A549 (cell line): ENCODE measurements at regions not wholly inside any gene's neighbourhood (a gene's known extent, or its start where the extent isn't known, plus 50 kb on each side); places are given as distances from the start of the nearest gene placed in this dataset.

Experiments
- ATAC-seq, 2 experiments: fragments of 200-7000 bp in 1 of 2; fragments of >200 bp in 1 of 2; cut with Nextera tagmentation in 1 of 2; cut with Tn5 transposase in 1 of 2; 3 replicates each; pipeline versions ENCODE4 v1.8.0 to v1.9.1; 2018 to 2020; ENCODE audit warnings: mild to moderate bottlenecking in 1 of 2, moderate library complexity in 1 of 2
- CTCF ChIA-PET: fragments of 300-600 bp; sonication (Branson Sonifier 250); formaldehyde crosslinking; extraction: SDS; loops from one replicate; lab custom pipeline; 2021; ENCODE audit warnings: antibody characterized with exemption, inconsistent platforms; lab: Yijun Ruan, JAX
- POLR2A ChIA-PET: fragments of 350-600 bp; formaldehyde crosslinking; extraction: SDS; loops from one replicate; lab custom pipeline; 2021; ENCODE audit warnings: antibody characterized with exemption, inconsistent platforms; lab: Yijun Ruan, JAX
- DNase-seq, 2 experiments: peaks; one replicate each; pipeline versions ENCODE4 v3.0.0 to v3.0.0-alpha.2; 2011 to 2016; ENCODE audit warnings: low read depth in 1 of 2, low spot score in 1 of 2
- FAIRE-seq: peaks from 2 replicates; lab custom pipeline; 2011; peaks lifted over from hg19 to GRCh38; lab: Jason Lieb, UNC
- H3K27ac ChIP-seq, 2 experiments: fragments of >200 bp; sonication (Bioruptor Twin); formaldehyde crosslinking; 3 replicates each; pipeline ENCODE4 v1.5.1; 2016 to 2017
- H3K4me1 ChIP-seq: fragments of >200 bp; sonication (Bioruptor Twin); formaldehyde crosslinking; 3 replicates; pipeline ENCODE4 v1.6.1; 2016
- H3K4me2 ChIP-seq: fragments of >200 bp; sonication (Bioruptor Twin); formaldehyde crosslinking; 3 replicates; pipeline ENCODE4 v1.6.1; 2016
- H3K4me3 ChIP-seq: fragments of >200 bp; sonication (Bioruptor Twin); formaldehyde crosslinking; 3 replicates; pipeline ENCODE4 v1.5.1; 2016
- H3K9me3 ChIP-seq: fragments of >200 bp; sonication (Bioruptor Twin); formaldehyde crosslinking; 3 replicates; pipeline ENCODE4 v1.6.1; 2016
- BHLHE40 ChIP-seq: IDR thresholded peaks from 2 replicates; pipeline ENCODE4 v1.6.1; 2012; ENCODE audit warnings: low read depth, low read length, inconsistent platforms
- CBX8 ChIP-seq: fragments of 200-600 bp; sonication (generic); IDR thresholded peaks from 2 replicates; pipeline ENCODE4 v1.6.1; 2016
- EHF ChIP-seq: fragments of 250-450 bp; sonication (Bioruptor Pico); IDR thresholded peaks from 2 replicates; pipeline ENCODE4 v1.5.0; 2020; ENCODE audit warnings: mild to moderate bottlenecking
- EHMT2 ChIP-seq: fragments of 200-600 bp; sonication (generic); IDR thresholded peaks from 2 replicates; pipeline ENCODE4 v1.6.1; 2016; ENCODE audit warnings: antibody characterized with exemption, low read depth, mild to moderate bottlenecking, moderate library complexity
- ELK1 ChIP-seq: fragments of 150-350 bp; IDR thresholded peaks from 2 replicates; pipeline ENCODE4 v1.6.1; 2014; ENCODE audit warnings: low read depth, mild to moderate bottlenecking, low read length
- EP300 ChIP-seq, 2 experiments: fragments of >200 bp; sonication (Bioruptor Twin); formaldehyde crosslinking; IDR thresholded peaks; 2 replicates in 1 of 2; 3 replicates in 1 of 2; pipeline ENCODE4 v1.6.1; 2016 to 2017
- ESRRA ChIP-seq: fragments of 150-350 bp; IDR thresholded peaks from 2 replicates; pipeline ENCODE4 v1.6.1; 2014; ENCODE audit warnings: mild to moderate bottlenecking, low read length, borderline replicate concordance
- FOSL2 ChIP-seq, 2 experiments: fragments of 450-650 bp in 1 of 2; fragments of >200 bp in 1 of 2; sonication (Bioruptor Twin) in 1 of 2; formaldehyde crosslinking; IDR thresholded peaks; 2 replicates each; pipeline versions ENCODE4 v1.5.0 to v1.6.1; 2016 to 2020; ENCODE audit warnings: mild to moderate bottlenecking in 1 of 2, moderate library complexity in 1 of 2
- FOXS1 ChIP-seq: fragments of 250-450 bp; sonication (Bioruptor Pico); IDR thresholded peaks from 2 replicates; pipeline ENCODE4 v1.5.0; 2020; ENCODE audit warnings: mild to moderate bottlenecking, moderate library complexity
- HDAC2 ChIP-seq: fragments of 200-600 bp; sonication (generic); IDR thresholded peaks from 2 replicates; pipeline ENCODE4 v1.6.1; 2016
- HES2 ChIP-seq: fragments of >200 bp; sonication (Bioruptor Twin); formaldehyde crosslinking; IDR thresholded peaks from 2 replicates; pipeline ENCODE4 v1.6.1; 2016
- HMGXB4 ChIP-seq: fragments of 250-450 bp; sonication (Bioruptor Pico); IDR thresholded peaks from 2 replicates; pipeline ENCODE4 v1.5.0; 2021; ENCODE audit warnings: mild to moderate bottlenecking, moderate library complexity, borderline replicate concordance
- HOXB13 ChIP-seq: fragments of 250-450 bp; sonication (Bioruptor Pico); IDR thresholded peaks from 2 replicates; pipeline ENCODE4 v1.5.0; 2020; ENCODE audit warnings: low read depth, mild to moderate bottlenecking, moderate library complexity
- JUNB ChIP-seq: fragments of >200 bp; sonication (Bioruptor Twin); formaldehyde crosslinking; IDR thresholded peaks from 2 replicates; pipeline ENCODE4 v1.6.1; 2016
- MAFK ChIP-seq: fragments of 450-650 bp; IDR thresholded peaks from 2 replicates; pipeline ENCODE4 v1.6.1; 2014; ENCODE audit not compliant: partially characterized antibody
- NFE2L2 ChIP-seq: fragments of 150-350 bp; conservative IDR thresholded peaks from 2 replicates; pipeline ENCODE4 v1.6.1; 2014; ENCODE audit warnings: low read length
- NPAS2 ChIP-seq: fragments of 250-450 bp; sonication (Bioruptor Pico); IDR thresholded peaks from 2 replicates; pipeline ENCODE4 v1.8.0; 2022; ENCODE audit warnings: mild to moderate bottlenecking, moderate library complexity, borderline replicate concordance
- RAD21 ChIP-seq, 2 experiments: fragments of >200 bp in 1 of 2; sonication (Bioruptor Twin) in 1 of 2; formaldehyde crosslinking in 1 of 2; IDR thresholded peaks in 1 of 2; conservative IDR thresholded peaks in 1 of 2; 2 replicates in 1 of 2; 3 replicates in 1 of 2; pipeline ENCODE4 v1.6.1; 2012 to 2018; ENCODE audit warnings: inconsistent platforms in 1 of 2
- RCOR1 ChIP-seq: fragments of 150-350 bp; IDR thresholded peaks from 2 replicates; pipeline ENCODE4 v1.6.1; 2014; ENCODE audit warnings: antibody characterized with exemption, low read length, low read depth
- RFX5 ChIP-seq: fragments of 450-650 bp; IDR thresholded peaks from 2 replicates; pipeline ENCODE4 v1.7.1; 2014; ENCODE audit warnings: antibody characterized with exemption, mild to moderate bottlenecking, moderate library complexity
- SREBF2 ChIP-seq: fragments of 450-650 bp; IDR thresholded peaks from 2 replicates; pipeline ENCODE4 v1.6.1; 2014; ENCODE audit warnings: mild to moderate bottlenecking, moderate library complexity
- ZNF302 ChIP-seq: fragments of 250-450 bp; sonication (Bioruptor Pico); IDR thresholded peaks from 2 replicates; pipeline ENCODE4 v1.9.0; 2021; ENCODE audit warnings: inconsistent platforms, mild to moderate bottlenecking, moderate library complexity
- ZSCAN20 ChIP-seq: fragments of 250-450 bp; sonication (Bioruptor Pico); IDR thresholded peaks from 2 replicates; pipeline ENCODE4 v1.8.0; 2022; ENCODE audit warnings: mild to moderate bottlenecking, moderate library complexity
- WGBS: methylation state at CpG from one replicate; pipeline ENCODE4 v1.1.6; 2017; ENCODE audit errors: missing lambda C conversion rate; 5-methylcytosine and 5-hydroxymethylcytosine counted together

GRCh38 chr10:44763331-44763730 lies 147.8 kb upstream of the TMEM72 start:
- POLR2A ChIA-PET = no interaction called here
- Histone ChIP-seq H3K4me2 (no peak overlapping the region), H3K4me1 (no peaks in the 10 kb centered on the region), H3K27ac (no peak overlapping the region), H3K9me3 (no peaks in the 10 kb centered on the region), H3K4me3 (no peak overlapping the region)
- WGBS = 5% methylated on average over 3 of the region's 3 CpGs
- ATAC-seq (no peak), FAIRE-seq (no peak), DNase-seq (no peak)
- no peak for TF ChIP-seq ZNF302 (CRISPR knock-in tag)
- no peak for TF ChIP-seq RCOR1
- no peak for TF ChIP-seq BHLHE40
- no peak for TF ChIP-seq MAFK
- no peak for TF ChIP-seq ESRRA
- no peak for TF ChIP-seq JUNB
- no peak for TF ChIP-seq CBX8
- no peak for TF ChIP-seq ZSCAN20 (CRISPR knock-in tag)
- no peak for TF ChIP-seq HMGXB4 (CRISPR knock-in tag)
- no peak for TF ChIP-seq SREBF2
- TF ChIP-seq EHF = no peak
- no peak for TF ChIP-seq RFX5
- CTCF ChIA-PET = interaction anchor here (1.0 kb wide), 1 partner anchor 11 kb away, joined by 3 read pairs; no protein-coding TSS in a partner anchor

GRCh38 chr10:44765299-44765698 lies 145.8 kb upstream of the TMEM72 start:
- no peaks in the 10 kb centered on the region for H3K4me1 ChIP-seq
- no peak for DNase-seq
- TF ChIP-seq ESRRA (no peak), NFE2L2 (no peak), FOSL2 (IDR thresholded peaks at IDR 0.05) (no peak), FOSL2 (CRISPR knock-in tag; IDR thresholded peaks at IDR 0.05) (no peak), FOXS1 (no peak), EP300 (IDR thresholded peaks at IDR 0.05) (no peak), HES2 (no peak), EHMT2 (no peak), NPAS2 (CRISPR knock-in tag) (no peak), RAD21 (conservative IDR thresholded peaks at IDR 0.05 in 1 of 2, IDR thresholded peaks at IDR 0.05 in 1 of 2) (no peak), HMGXB4 (CRISPR knock-in tag) (no peak), ELK1 (no peak), HDAC2 (no peak), HOXB13 (CRISPR knock-in tag) (no peak), MAFK (no peak), JUNB (no peak)
- H3K27ac ChIP-seq = no peak overlapping the region
- no peaks in the 10 kb centered on the region for H3K9me3 ChIP-seq
- no peak for ATAC-seq
- POLR2A ChIA-PET = no interaction called here
- FAIRE-seq = no peak
- H3K4me2 ChIP-seq = no peak overlapping the region
- WGBS = 0% methylated on average over 1 of the region's 1 CpG
- no peak overlapping the region for H3K4me3 ChIP-seq
- CTCF ChIA-PET = no interaction called here
